Keratinocyte (primary cell): ENCODE measurements at regions not wholly inside any gene's neighbourhood (a gene's known extent, or its start where the extent isn't known, plus 50 kb on each side); places are given as distances from the start of the nearest gene placed in this dataset.

ENCODE experiments used
- DNase-seq: peaks from one replicate; pipeline ENCODE4 v3.0.0-alpha.2; 2011; ENCODE audit warnings: low read depth, missing footprints, low spot score
- FAIRE-seq: peaks from 2 replicates; lab custom pipeline; 2011; peaks lifted over from hg19 to GRCh38; lab: Jason Lieb, UNC
- H2AFZ ChIP-seq: 2 replicates; pipeline ENCODE4 v1.6.0; 2012; ENCODE audit warnings: low read length, control low read depth, inconsistent platforms; ENCODE audit not compliant: control insufficient read depth
- H3K27ac ChIP-seq: 2 replicates; pipeline ENCODE4 v1.5.1; 2011; ENCODE audit warnings: low read length; ENCODE audit not compliant: control insufficient read depth, insufficient read depth
- H3K27me3 ChIP-seq: 3 replicates; pipeline ENCODE4 v1.6.0; 2011; ENCODE audit warnings: low read length; ENCODE audit not compliant: control insufficient read depth, insufficient read depth; ENCODE audit errors: extremely low read depth
- H3K36me3 ChIP-seq, 2 experiments: 2 replicates in 1 of 2; 3 replicates in 1 of 2; pipeline ENCODE4 v1.5.1; 2011; ENCODE audit warnings: low read length in 2 of 2, mild to moderate bottlenecking in 1 of 2; ENCODE audit not compliant: control insufficient read depth in 2 of 2, insufficient read depth in 2 of 2; ENCODE audit errors: extremely low read depth in 1 of 2
- H3K4me1 ChIP-seq: 3 replicates; pipeline ENCODE4 v1.5.1; 2011; ENCODE audit warnings: low read length; ENCODE audit not compliant: control insufficient read depth, insufficient read depth; ENCODE audit errors: extremely low read depth
- H3K4me2 ChIP-seq: 3 replicates; pipeline ENCODE4 v1.6.0; 2011; ENCODE audit warnings: low read depth, low read length; ENCODE audit not compliant: control insufficient read depth, insufficient read depth; ENCODE audit errors: extremely low read depth
- H3K4me3 ChIP-seq, 3 experiments: fragments of 200-600 bp in 1 of 3; sonication (generic) in 1 of 3; 2 replicates in 2 of 3; 3 replicates in 1 of 3; pipeline ENCODE4 v1.5.1; 2011 to 2016; ENCODE audit warnings: low read length in 3 of 3, mild to moderate bottlenecking in 3 of 3, control low read depth in 2 of 3, inconsistent platforms in 1 of 3, low read depth in 1 of 3, mixed read lengths in 1 of 3, mixed run types in 1 of 3, moderate library complexity in 1 of 3; ENCODE audit not compliant: control insufficient read depth in 2 of 3, insufficient read depth in 2 of 3; ENCODE audit errors: extremely low read depth in 1 of 3
- H3K79me2 ChIP-seq: 2 replicates; pipeline ENCODE4 v1.6.0; 2012; ENCODE audit warnings: low read length; ENCODE audit not compliant: control insufficient read depth, insufficient read depth
- H3K9ac ChIP-seq: 3 replicates; pipeline ENCODE4 v1.6.0; 2011; ENCODE audit warnings: low read length; ENCODE audit not compliant: control insufficient read depth, insufficient read depth; ENCODE audit errors: extremely low read depth
- H3K9me1 ChIP-seq: 3 replicates; pipeline ENCODE4 v1.6.0; 2011; ENCODE audit warnings: low read length; ENCODE audit not compliant: control insufficient read depth, insufficient read depth; ENCODE audit errors: extremely low read depth
- H3K9me3 ChIP-seq: 2 replicates; pipeline ENCODE4 v1.5.1; 2012; ENCODE audit warnings: low read depth, low read length; ENCODE audit not compliant: control insufficient read depth
- H4K20me1 ChIP-seq: 3 replicates; pipeline ENCODE4 v1.6.0; 2011; ENCODE audit warnings: low read length; ENCODE audit not compliant: control insufficient read depth, insufficient read depth; ENCODE audit errors: extremely low read depth
- EZH2 ChIP-seq: IDR thresholded peaks from one replicate; pipeline ENCODE4 v1.6.1; 2012; ENCODE audit warnings: inconsistent platforms, mild to moderate bottlenecking, low read length, moderate library complexity
- dilution Hi-C: fragments of 300-500 bp; cut with MboI; formaldehyde crosslinking; loops from one replicate; pipeline ENCODE4 v1.7.0; 2020; ENCODE audit warnings: low sequenced_read_pairs; ENCODE audit not compliant: extremely low pct_ligation_motif_present
- TF ChIP-seq, protein P1 (sequence below), 3 experiments: IDR thresholded peaks in 1 of 3; conservative IDR thresholded peaks in 1 of 3; optimal IDR thresholded peaks in 1 of 3; 2 replicates in 2 of 3; 3 replicates in 1 of 3; pipeline versions ENCODE3 to v1.5.1; 2011; ENCODE audit warnings: low read length in 3 of 3, mild to moderate bottlenecking in 3 of 3, moderate library complexity in 2 of 3, control low read depth in 1 of 3, inconsistent platforms in 1 of 3; ENCODE audit not compliant: insufficient read depth in 2 of 3; ENCODE audit errors: extremely low read depth in 1 of 3

- H3K4me1 ChIP-seq = no peaks in the 10 kb centered on the region
- TF ChIP-seq EZH2 = no peak
- TF ChIP-seq, protein P1, sequence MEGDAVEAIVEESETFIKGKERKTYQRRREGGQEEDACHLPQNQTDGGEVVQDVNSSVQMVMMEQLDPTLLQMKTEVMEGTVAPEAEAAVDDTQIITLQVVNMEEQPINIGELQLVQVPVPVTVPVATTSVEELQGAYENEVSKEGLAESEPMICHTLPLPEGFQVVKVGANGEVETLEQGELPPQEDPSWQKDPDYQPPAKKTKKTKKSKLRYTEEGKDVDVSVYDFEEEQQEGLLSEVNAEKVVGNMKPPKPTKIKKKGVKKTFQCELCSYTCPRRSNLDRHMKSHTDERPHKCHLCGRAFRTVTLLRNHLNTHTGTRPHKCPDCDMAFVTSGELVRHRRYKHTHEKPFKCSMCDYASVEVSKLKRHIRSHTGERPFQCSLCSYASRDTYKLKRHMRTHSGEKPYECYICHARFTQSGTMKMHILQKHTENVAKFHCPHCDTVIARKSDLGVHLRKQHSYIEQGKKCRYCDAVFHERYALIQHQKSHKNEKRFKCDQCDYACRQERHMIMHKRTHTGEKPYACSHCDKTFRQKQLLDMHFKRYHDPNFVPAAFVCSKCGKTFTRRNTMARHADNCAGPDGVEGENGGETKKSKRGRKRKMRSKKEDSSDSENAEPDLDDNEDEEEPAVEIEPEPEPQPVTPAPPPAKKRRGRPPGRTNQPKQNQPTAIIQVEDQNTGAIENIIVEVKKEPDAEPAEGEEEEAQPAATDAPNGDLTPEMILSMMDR (optimal IDR thresholded peaks at IDR 0.05 in 1 of 3, IDR thresholded peaks at IDR 0.05 in 1 of 3, conservative IDR thresholded peaks at IDR 0.05 in 1 of 3; ENCODE audit: extremely low read depth in 1 of 3, insufficient read depth in 2 of 3, low read length in 3 of 3) = no peak
- H3K9me1 ChIP-seq = no peaks in the 10 kb centered on the region
- no peaks in the 10 kb centered on the region for H3K36me3 ChIP-seq
- H3K9ac ChIP-seq = no peak overlapping the region
- H3K27ac ChIP-seq = no peak overlapping the region
- H3K9me3 ChIP-seq = no peaks in the 10 kb centered on the region
- H3K27me3 ChIP-seq = no peaks in the 10 kb centered on the region
- DNase-seq (no peak), FAIRE-seq (no peak)
- dilution Hi-C loops = no loop called here
- H3K4me3 ChIP-seq = no peak overlapping the region
- no peaks in the 10 kb centered on the region for H3K79me2 ChIP-seq
- no peak overlapping the region for H2AFZ ChIP-seq
- H3K4me2 ChIP-seq = no peak overlapping the region
- no peaks in the 10 kb centered on the region for H4K20me1 ChIP-seq
Observed at GRCh38 chr2:191515551-191515950, 162.4 kb upstream of the NABP1 start.

DNA sequence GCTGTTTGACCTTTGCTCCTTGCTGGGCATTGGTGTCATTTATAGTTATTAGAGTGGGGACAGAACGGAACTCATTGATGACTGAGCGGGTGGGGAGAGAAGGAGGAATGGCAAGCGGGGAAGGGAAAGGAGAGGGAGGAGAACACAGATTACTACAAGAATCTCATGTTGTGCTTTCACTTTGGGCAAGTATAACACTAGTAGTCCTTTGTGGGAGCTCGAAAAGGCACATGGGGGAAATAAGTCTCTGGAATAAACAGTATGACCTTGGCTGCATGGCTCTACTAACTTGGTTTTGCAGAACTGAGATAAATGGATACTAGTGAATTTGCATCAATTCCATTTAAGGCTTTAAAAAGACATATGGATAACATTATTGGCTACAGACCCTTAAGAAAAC lies 161.7 kb upstream of the NABP1 start:
- no peaks in the 10 kb centered on the region for H3K4me1 ChIP-seq
- no peaks in the 10 kb centered on the region for H3K27me3 ChIP-seq
- FAIRE-seq = no peak
- DNase-seq = no peak
- no peaks in the 10 kb centered on the region for H4K20me1 ChIP-seq
- H2AFZ ChIP-seq = no peak overlapping the region
- H3K27ac ChIP-seq = no peak overlapping the region
- H3K9ac ChIP-seq = no peak overlapping the region
- no peaks in the 10 kb centered on the region for H3K36me3 ChIP-seq
- H3K9me1 ChIP-seq = no peaks in the 10 kb centered on the region
- no peak overlapping the region for H3K4me3 ChIP-seq
- H3K79me2 ChIP-seq = no peaks in the 10 kb centered on the region
- no peak overlapping the region for H3K4me2 ChIP-seq
- dilution Hi-C loops = no loop called here
- no peaks in the 10 kb centered on the region for H3K9me3 ChIP-seq
- TF ChIP-seq EZH2 = no peak
- TF ChIP-seq, protein P1 (optimal IDR thresholded peaks at IDR 0.05 in 1 of 3, IDR thresholded peaks at IDR 0.05 in 1 of 3, conservative IDR thresholded peaks at IDR 0.05 in 1 of 3; ENCODE audit: extremely low read depth in 1 of 3, insufficient read depth in 2 of 3, low read length in 3 of 3) = no peak
